Omental fat pad (tissue), 3 donors: ENCODE measurements at regions not wholly inside any gene's neighbourhood (a gene's known extent, or its start where the extent isn't known, plus 50 kb on each side); places are given as distances from the start of the nearest gene placed in this dataset.

ENCODE experiments used
- ATAC-seq: fragments of 150-250 bp; one replicate; pipeline ENCODE4 v1.9.1; 2016; ENCODE audit warnings: mild to moderate bottlenecking, moderate library complexity; ENCODE audit not compliant: low FRiP score
- DNase-seq: peaks from one replicate; pipeline ENCODE4 v3.0.0-alpha.2; 2019; ENCODE audit warnings: low spot score
- CTCF ChIP-seq, 3 donors: fragments of 450-650 bp; IDR thresholded peaks; one replicate each; pipeline ENCODE4 v1.5.1; 2016 to 2017; ENCODE audit warnings: antibody characterized with exemption in 3 of 3, mild to moderate bottlenecking in 3 of 3, moderate library complexity in 2 of 3

GRCh38 chr4:141898346-141898745 is 262.0 kb downstream of the IL15 start:
- no peak for TF ChIP-seq CTCF (IDR thresholded peaks at IDR 0.05)
- no peak for ATAC-seq
- no peak for DNase-seq

- TF ChIP-seq CTCF (IDR thresholded peaks at IDR 0.05), result no peak
- ATAC-seq, result no peak
- no peak for DNase-seq
These were observed 262.7 kb downstream of the IL15 start for GRCh38 chr4:141899103-141899502.

- no peak for TF ChIP-seq CTCF (IDR thresholded peaks at IDR 0.05)
- no peak for ATAC-seq
- DNase-seq, result no peak
These were observed 263.2 kb downstream of the IL15 start for GRCh38 chr4:141899541-141899940.

GRCh38 chr4:141900856-141901255 is 264.5 kb downstream of the IL15 start:
- TF ChIP-seq CTCF (IDR thresholded peaks at IDR 0.05), result no peak
- ATAC-seq (no peak), DNase-seq (no peak)

GRCh38 chr4:141905751-141906150 is 269.4 kb downstream of the IL15 start:
- TF ChIP-seq CTCF (IDR thresholded peaks at IDR 0.05), result no peak
- no peak for DNase-seq
- ATAC-seq, result no peak

GRCh38 chr4:141909541-141909940 is 273.2 kb downstream of the IL15 start:
- ATAC-seq (no peak), DNase-seq (no peak)
- no peak for TF ChIP-seq CTCF (IDR thresholded peaks at IDR 0.05)

GRCh38 chr4:141912831-141913230 is 276.4 kb downstream of the IL15 start:
- DNase-seq, result no peak
- TF ChIP-seq CTCF (IDR thresholded peaks at IDR 0.05), result no peak
- no peak for ATAC-seq
